H9 (cell line): ENCODE measurements at regions not wholly inside any gene's neighbourhood (a gene's known extent, or its start where the extent isn't known, plus 50 kb on each side); places are given as distances from the start of the nearest gene placed in this dataset.

Source experiments
- DNase-seq: peaks from one replicate; pipeline ENCODE4 v3.0.0-alpha.2; 2017
- H2AFZ ChIP-seq: one replicate; pipeline ENCODE4 v1.6.1; 2013; ENCODE audit warnings: mild to moderate bottlenecking, low read length, control low read depth, moderate library complexity
- H2AK5ac ChIP-seq: 2 replicates; pipeline ENCODE4 v1.6.1; 2013; ENCODE audit warnings: low read length, control low read depth, mixed read lengths; ENCODE audit not compliant: insufficient read length
- H2BK120ac ChIP-seq: one replicate; pipeline ENCODE4 v1.6.1; 2013; ENCODE audit warnings: low read depth, mild to moderate bottlenecking, low read length, control low read depth, inconsistent platforms; ENCODE audit not compliant: poor library complexity, severe bottlenecking
- H2BK12ac ChIP-seq: 2 replicates; pipeline ENCODE4 v1.6.1; 2013; ENCODE audit warnings: low read length, control low read depth, mixed read lengths, low read depth; ENCODE audit not compliant: insufficient read length
- H2BK15ac ChIP-seq: 2 replicates; pipeline ENCODE4 v1.6.1; 2013; ENCODE audit warnings: low read depth, low read length, control low read depth
- H2BK20ac ChIP-seq: one replicate; pipeline ENCODE4 v1.6.1; 2013; ENCODE audit warnings: low read depth, mild to moderate bottlenecking, low read length, control low read depth, inconsistent platforms; ENCODE audit not compliant: poor library complexity, severe bottlenecking
- H2BK5ac ChIP-seq: 2 replicates; pipeline ENCODE4 v1.6.1; 2013; ENCODE audit warnings: low read length, control low read depth, mixed read lengths; ENCODE audit not compliant: insufficient read length
- H3K14ac ChIP-seq: 2 replicates; pipeline ENCODE4 v1.6.1; 2013; ENCODE audit warnings: low read length, control low read depth; ENCODE audit not compliant: insufficient read depth
- H3K18ac ChIP-seq: 2 replicates; pipeline ENCODE4 v1.6.1; 2013; ENCODE audit warnings: low read depth, mild to moderate bottlenecking, mixed read lengths, low read length, control low read depth; ENCODE audit not compliant: insufficient read length
- H3K23ac ChIP-seq: 2 replicates; pipeline ENCODE4 v1.6.1; 2013; ENCODE audit warnings: low read length, control low read depth, mixed read lengths, low read depth; ENCODE audit not compliant: insufficient read length
- H3K23me2 ChIP-seq: 2 replicates; pipeline ENCODE4 v1.6.1; 2013; ENCODE audit warnings: low read depth, mild to moderate bottlenecking, mixed read lengths, low read length, control low read depth; ENCODE audit not compliant: insufficient read length, poor library complexity, severe bottlenecking
- H3K27ac ChIP-seq: 2 replicates; pipeline ENCODE4 v1.5.1; 2013; ENCODE audit warnings: low read length, control low read depth, mixed read lengths, low read depth; ENCODE audit not compliant: insufficient read length
- H3K27me3 ChIP-seq: 2 replicates; pipeline ENCODE4 v1.6.1; 2013; ENCODE audit warnings: low read length, control low read depth, inconsistent platforms; ENCODE audit not compliant: insufficient read depth
- H3K4ac ChIP-seq: 2 replicates; pipeline ENCODE4 v1.6.1; 2013; ENCODE audit warnings: low read depth, mild to moderate bottlenecking, control low read depth, inconsistent platforms, low read length, moderate library complexity
- H3K4me1 ChIP-seq: 2 replicates; pipeline ENCODE4 v1.6.1; 2013; ENCODE audit warnings: low read length, control low read depth, inconsistent platforms; ENCODE audit not compliant: insufficient read depth
- H3K4me2 ChIP-seq: 2 replicates; pipeline ENCODE4 v1.6.1; 2013; ENCODE audit warnings: low read length, control low read depth, mixed read lengths; ENCODE audit not compliant: insufficient read length, insufficient read depth
- H3K56ac ChIP-seq: 2 replicates; pipeline ENCODE4 v1.6.1; 2013; ENCODE audit warnings: low read depth, mild to moderate bottlenecking, mixed read lengths, low read length, control low read depth; ENCODE audit not compliant: insufficient read length
- H3K79me1 ChIP-seq: 2 replicates; pipeline ENCODE4 v1.6.1; 2013; ENCODE audit warnings: low read depth, mild to moderate bottlenecking, moderate library complexity, low read length, control low read depth, inconsistent platforms; ENCODE audit not compliant: insufficient read depth, poor library complexity, severe bottlenecking
- H3K79me2 ChIP-seq: 2 replicates; pipeline ENCODE4 v1.6.1; 2013; ENCODE audit warnings: low read length, control low read depth, inconsistent platforms; ENCODE audit not compliant: insufficient read depth
- H3K9ac ChIP-seq: 2 replicates; pipeline ENCODE4 v1.6.1; 2013; ENCODE audit warnings: low read length, control low read depth, mixed read lengths; ENCODE audit not compliant: insufficient read length; ENCODE audit errors: extremely low read depth
- H3K9me3 ChIP-seq: one replicate; pipeline ENCODE4 v1.6.1; 2013; ENCODE audit warnings: low read depth, low read length, inconsistent platforms; ENCODE audit not compliant: control insufficient read depth
- H3T11ph ChIP-seq: one replicate; pipeline ENCODE4 v1.6.1; 2013; ENCODE audit warnings: mild to moderate bottlenecking, low read length, control low read depth, inconsistent platforms
- H4K20me1 ChIP-seq: one replicate; pipeline ENCODE4 v1.6.1; 2013; ENCODE audit not compliant: control insufficient read depth, insufficient read length, insufficient read depth
- H4K5ac ChIP-seq: 2 replicates; pipeline ENCODE4 v1.6.1; 2013; ENCODE audit warnings: low read depth, mild to moderate bottlenecking, mixed read lengths, low read length, control low read depth; ENCODE audit not compliant: insufficient read length
- H4K8ac ChIP-seq: replicated peaks from 2 replicates; pipeline ENCODE4 v1.6.1; 2013; ENCODE audit warnings: low read length, control low read depth, mixed read lengths, low read depth; ENCODE audit not compliant: insufficient read length
- H4K91ac ChIP-seq: 2 replicates; pipeline ENCODE4 v1.6.1; 2013; ENCODE audit warnings: low read depth, mild to moderate bottlenecking, moderate library complexity, mixed read lengths, low read length, control low read depth; ENCODE audit not compliant: insufficient read length
- H3K27ac Mint-ChIP-seq, 3 experiments: 2 replicates in 2 of 3; 3 replicates in 1 of 3; pipeline ENCODE4 v1.8.0; 2020 to 2021; ENCODE audit warnings: mixed read lengths in 3 of 3, mild to moderate bottlenecking in 1 of 3, moderate library complexity in 1 of 3
- H3K27me3 Mint-ChIP-seq: 2 replicates; pipeline ENCODE4 v1.8.0; 2021; ENCODE audit warnings: low read depth, mild to moderate bottlenecking, moderate library complexity, mixed read lengths
- H3K36me3 Mint-ChIP-seq, 3 experiments: 2 replicates in 2 of 3; 3 replicates in 1 of 3; pipeline ENCODE4 v1.8.0; 2020 to 2021; ENCODE audit warnings: low read depth in 3 of 3, mixed read lengths in 3 of 3; ENCODE audit not compliant: insufficient read depth in 1 of 3
- H3K4me1 Mint-ChIP-seq, 2 experiments: 2 replicates each; pipeline ENCODE4 v1.8.0; 2020; ENCODE audit warnings: mixed read lengths in 2 of 2
- H3K4me3 Mint-ChIP-seq, 2 experiments: 2 replicates in 1 of 2; 3 replicates in 1 of 2; pipeline ENCODE4 v1.8.0; 2020 to 2021; ENCODE audit warnings: mild to moderate bottlenecking in 2 of 2, mixed read lengths in 2 of 2, moderate library complexity in 1 of 2
- H3K9me3 Mint-ChIP-seq, 2 experiments: 2 replicates in 1 of 2; 3 replicates in 1 of 2; pipeline ENCODE4 v1.8.0; 2020; ENCODE audit warnings: mild to moderate bottlenecking in 2 of 2, mixed read lengths in 2 of 2, moderate library complexity in 1 of 2
- WGBS: extraction: QIAGEN DNeasy Blood & Tissue Kit; methylation state at CpG from one replicate; pipeline ENCODE4 v1.1.7; 2013; ENCODE audit warnings: missing lambda C conversion rate, low lambda C conversion rate, mixed read lengths; ENCODE audit not compliant: insufficient read length; ENCODE audit errors: extremely low coverage; 5-methylcytosine and 5-hydroxymethylcytosine counted together
- TF ChIP-seq, protein P1 (sequence below): fragments of 200-600 bp; sonication (generic); conservative IDR thresholded peaks from 3 replicates; pipeline ENCODE4 v1.8.0; 2021; ENCODE audit warnings: antibody characterized with exemption, mild to moderate bottlenecking

- no peaks in the 10 kb centered on the region for H3K27me3 ChIP-seq
- Mint-ChIP-seq H3K27ac (peak overlapping the region in 1 of 3 experiments; percentile 89; a peak in 2 of 7 replicates), H3K9me3 (peaks cover 7 to 9% of the 10 kb centered on the region in 2 experiments; a peak in 4 of 5 replicates), H3K27me3 (peaks cover 12% of the 10 kb centered on the region), H3K4me1 (peaks cover 30 to 32% of the 10 kb centered on the region in 2 experiments), H3K4me3 (no peak overlapping the region), H3K36me3 (no peaks in the 10 kb centered on the region; a peak in 2 of 7 replicates)
- H3K4me1 ChIP-seq = peaks cover 3% of the 10 kb centered on the region; the same call in 1 of the 2 replicates
- H2BK5ac ChIP-seq = no peak overlapping the region
- no peaks in the 10 kb centered on the region for H3K79me2 ChIP-seq
- H3K4ac ChIP-seq = no peak overlapping the region
- H2BK20ac ChIP-seq = no peak overlapping the region
- H2BK15ac ChIP-seq = no peak overlapping the region
- no peak overlapping the region for H4K8ac ChIP-seq
- no peak overlapping the region for H3K14ac ChIP-seq
- H4K20me1 ChIP-seq = no peaks in the 10 kb centered on the region
- peak; percentile 30 for DNase-seq
- H3K9ac ChIP-seq = no peak overlapping the region
- H2AK5ac ChIP-seq = no peak overlapping the region
- no peaks in the 10 kb centered on the region for H3K9me3 ChIP-seq
- no CpG with 5 or more reads among the region's 14 CpGs for WGBS
- H3K23ac ChIP-seq = no peak overlapping the region
- H3K27ac ChIP-seq = no peak overlapping the region
- no peak overlapping the region for H2BK120ac ChIP-seq
- H4K5ac ChIP-seq = no peak overlapping the region
- no peak overlapping the region for H3T11ph ChIP-seq
- no peak overlapping the region for H2BK12ac ChIP-seq
- H3K23me2 ChIP-seq = no peaks in the 10 kb centered on the region
- H3K79me1 ChIP-seq = no peaks in the 10 kb centered on the region
- H3K56ac ChIP-seq = no peak overlapping the region
- no peak overlapping the region for H3K18ac ChIP-seq
- TF ChIP-seq, protein P1, sequence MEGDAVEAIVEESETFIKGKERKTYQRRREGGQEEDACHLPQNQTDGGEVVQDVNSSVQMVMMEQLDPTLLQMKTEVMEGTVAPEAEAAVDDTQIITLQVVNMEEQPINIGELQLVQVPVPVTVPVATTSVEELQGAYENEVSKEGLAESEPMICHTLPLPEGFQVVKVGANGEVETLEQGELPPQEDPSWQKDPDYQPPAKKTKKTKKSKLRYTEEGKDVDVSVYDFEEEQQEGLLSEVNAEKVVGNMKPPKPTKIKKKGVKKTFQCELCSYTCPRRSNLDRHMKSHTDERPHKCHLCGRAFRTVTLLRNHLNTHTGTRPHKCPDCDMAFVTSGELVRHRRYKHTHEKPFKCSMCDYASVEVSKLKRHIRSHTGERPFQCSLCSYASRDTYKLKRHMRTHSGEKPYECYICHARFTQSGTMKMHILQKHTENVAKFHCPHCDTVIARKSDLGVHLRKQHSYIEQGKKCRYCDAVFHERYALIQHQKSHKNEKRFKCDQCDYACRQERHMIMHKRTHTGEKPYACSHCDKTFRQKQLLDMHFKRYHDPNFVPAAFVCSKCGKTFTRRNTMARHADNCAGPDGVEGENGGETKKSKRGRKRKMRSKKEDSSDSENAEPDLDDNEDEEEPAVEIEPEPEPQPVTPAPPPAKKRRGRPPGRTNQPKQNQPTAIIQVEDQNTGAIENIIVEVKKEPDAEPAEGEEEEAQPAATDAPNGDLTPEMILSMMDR = peak; percentile 28; the same call in 1 of the 3 replicates
- no peak overlapping the region for H3K4me2 ChIP-seq
- no peak overlapping the region for H4K91ac ChIP-seq
- H2AFZ ChIP-seq = no peak overlapping the region
These were observed 270.1 kb downstream of the EIPR1 start for GRCh38 chr2:3107567-3107966.
